K562 (cell line): ENCODE measurements at regions not wholly inside any gene's neighbourhood (a gene's known extent, or its start where the extent isn't known, plus 50 kb on each side); places are given as distances from the start of the nearest gene placed in this dataset.

ENCODE experiments used
- ATAC-seq: fragments of 200-7000 bp; cut with Tn5 transposase; 3 replicates; pipeline ENCODE4 v1.9.1; 2020; ENCODE audit warnings: moderate library complexity
- BruUV-seq: library from RNA; stranded (reverse); fragments of 400-500 nt; replicated peaks from 2 replicates; lab custom pipeline; 2021; lab: Mats Ljungman, UMichigan
- CTCF ChIA-PET: fragments of 300-600 bp; formaldehyde crosslinking; extraction: SDS; loops from one replicate; lab custom pipeline; 2021; ENCODE audit warnings: low intra/inter-chr PET ratio; lab: Yijun Ruan, JAX
- POLR2A ChIA-PET: fragments of 300-600, 350-650 bp; sonication (Branson Sonifier 250); formaldehyde crosslinking; extraction: SDS; loops from one replicate; lab custom pipeline; 2021; ENCODE audit warnings: antibody characterized with exemption, inconsistent platforms; lab: Yijun Ruan, JAX
- DNase-seq, 4 experiments: peaks; one replicate each; pipeline versions ENCODE4 v3.0.0 to v3.0.0-alpha.2; 2011 to 2018; ENCODE audit warnings: low spot score in 3 of 4, mixed read lengths in 3 of 4; ENCODE audit errors: extremely low read depth in 1 of 4
- FAIRE-seq: peaks from 2 replicates; lab custom pipeline; 2011; peaks lifted over from hg19 to GRCh38; lab: Jason Lieb, UNC
- H2AFZ ChIP-seq: 2 replicates; pipeline ENCODE4 v1.6.0; 2011; ENCODE audit warnings: low read depth, low read length, control low read depth, inconsistent platforms
- H3K27ac ChIP-seq: fragments of 200-600 bp; 3 replicates; pipeline ENCODE4 v1.8.0; 2011; ENCODE audit warnings: low read depth, mild to moderate bottlenecking, control low read depth, inconsistent platforms, low read length, moderate library complexity, mixed read lengths; ENCODE audit errors: extremely low read depth
- H3K27me3 ChIP-seq, 2 experiments: fragments of 300-600 bp in 1 of 2; 2 replicates in 1 of 2; 3 replicates in 1 of 2; pipeline versions ENCODE4 v1.6.0 to v1.8.0; 2011; ENCODE audit warnings: inconsistent platforms in 2 of 2, low read length in 2 of 2, mild to moderate bottlenecking in 1 of 2, mixed read lengths in 1 of 2, moderate library complexity in 1 of 2; ENCODE audit not compliant: control insufficient read depth in 2 of 2, insufficient read depth in 2 of 2
- H3K36me3 ChIP-seq: fragments of 300-600 bp; 3 replicates; pipeline ENCODE4 v1.8.0; 2011; ENCODE audit warnings: mild to moderate bottlenecking, low read length, inconsistent platforms; ENCODE audit not compliant: control insufficient read depth, insufficient read depth
- H3K4me1 ChIP-seq, 2 experiments: fragments of 200-600 bp in 1 of 2; replicated peaks in 1 of 2; 2 replicates in 1 of 2; 3 replicates in 1 of 2; pipeline versions ENCODE4 v1.5.1 to v1.8.0; 2011; ENCODE audit warnings: inconsistent platforms in 2 of 2, low read length in 2 of 2, mild to moderate bottlenecking in 1 of 2, mixed read lengths in 1 of 2, moderate library complexity in 1 of 2; ENCODE audit not compliant: control insufficient read depth in 2 of 2, insufficient read depth in 2 of 2
- H3K4me2 ChIP-seq: 2 replicates; pipeline ENCODE4 v1.6.1; 2011; ENCODE audit warnings: low read length, control low read depth, inconsistent platforms, mixed read lengths; ENCODE audit not compliant: insufficient read depth
- H3K4me3 ChIP-seq: fragments of 200-600 bp; sonication (generic), shearing (Covaris generic); 2 replicates; pipeline ENCODE4 v1.5.1; 2016; ENCODE audit warnings: control low read depth, inconsistent platforms
- H3K79me2 ChIP-seq: fragments of 200-600 bp; 3 replicates; pipeline ENCODE4 v1.8.0; 2011; ENCODE audit warnings: low read length, inconsistent platforms; ENCODE audit not compliant: control insufficient read depth, insufficient read depth
- H3K9ac ChIP-seq, 2 experiments: 2 replicates each; pipeline versions ENCODE4 v1.6.0 to v1.6.1; 2011; ENCODE audit warnings: low read depth in 2 of 2, low read length in 2 of 2, control low read depth in 1 of 2, inconsistent platforms in 1 of 2, mild to moderate bottlenecking in 1 of 2, mixed read lengths in 1 of 2; ENCODE audit not compliant: insufficient read depth in 1 of 2
- H3K9me1 ChIP-seq: one replicate; pipeline ENCODE4 v1.6.0; 2011; ENCODE audit warnings: inconsistent platforms, mild to moderate bottlenecking, low read length, moderate library complexity; ENCODE audit not compliant: control insufficient read depth, insufficient read depth
- H3K9me3 ChIP-seq: replicated peaks from 2 replicates; pipeline ENCODE4 v1.5.1; 2011; ENCODE audit warnings: low read depth, low read length, inconsistent platforms; ENCODE audit not compliant: control insufficient read depth, insufficient read depth
- H4K20me1 ChIP-seq: replicated peaks from 2 replicates; pipeline ENCODE4 v1.6.1; 2011; ENCODE audit warnings: low read length, inconsistent platforms, mixed read lengths; ENCODE audit not compliant: control insufficient read depth, insufficient read depth
- BCL6 ChIP-seq: fragments of 250-450 bp; sonication (Bioruptor Pico); IDR thresholded peaks from 2 replicates; pipeline ENCODE4 v1.4.0; 2020
- CREB5 ChIP-seq: fragments of 250-450 bp; sonication (Bioruptor Pico); IDR thresholded peaks from 2 replicates; pipeline ENCODE4 v1.5.0; 2020; ENCODE audit warnings: mild to moderate bottlenecking
- ELF1 ChIP-seq: fragments of 200-800 bp; sonication (Bioruptor generic); IDR thresholded peaks from 2 replicates; pipeline ENCODE4 v1.6.1; 2016; ENCODE audit warnings: missing genetic modification characterization, missing compliant biosample characterization
- FOXK1 ChIP-seq: sonication (generic); formaldehyde crosslinking; IDR thresholded peaks from 2 replicates; pipeline ENCODE4 v1.8.0; 2022; ENCODE audit warnings: missing genetic modification reagents, mild to moderate bottlenecking, borderline replicate concordance
- HDAC3 ChIP-seq: fragments of 450-650 bp; IDR thresholded peaks from 2 replicates; pipeline ENCODE4 v1.6.1; 2018; ENCODE audit warnings: borderline replicate concordance, mild to moderate bottlenecking, moderate library complexity; ENCODE audit not compliant: partially characterized antibody
- PHB ChIP-seq: fragments of 250-450 bp; sonication (Bioruptor Pico); IDR thresholded peaks from 2 replicates; pipeline ENCODE4 v1.5.0; 2021
- RB1 ChIP-seq: fragments of 450-650 bp; IDR thresholded peaks from 2 replicates; pipeline ENCODE4 v1.6.1; 2017; ENCODE audit warnings: low read depth, mild to moderate bottlenecking
- RHOXF2B ChIP-seq: fragments of 250-450 bp; sonication (Bioruptor Pico); conservative IDR thresholded peaks from 2 replicates; pipeline ENCODE4 v1.5.1; 2021
- SP2 ChIP-seq: IDR thresholded peaks from 2 replicates; pipeline ENCODE4 v1.6.1; 2011; ENCODE audit warnings: mild to moderate bottlenecking, low read depth, low read length, moderate library complexity; ENCODE audit not compliant: poor library complexity, severe bottlenecking; ENCODE audit errors: extremely low read depth
- ZBTB12 ChIP-seq: fragments of 250-450 bp; sonication (Bioruptor Pico); IDR thresholded peaks from 2 replicates; pipeline ENCODE4 v1.4.0; 2020
- ZNF408 ChIP-seq: fragments of 250-450 bp; sonication (Bioruptor Pico); IDR thresholded peaks from 2 replicates; pipeline ENCODE4 v1.4.0; 2020; ENCODE audit warnings: low read depth, mild to moderate bottlenecking, moderate library complexity
- ZNF696 ChIP-seq: fragments of 250-450 bp; sonication (Bioruptor Pico); conservative IDR thresholded peaks from 2 replicates; pipeline ENCODE4 v1.4.0; 2020; ENCODE audit warnings: mild to moderate bottlenecking, moderate library complexity
- WGBS: fragments of 100-300 bp; shearing (Covaris generic); methylation state at CpG from one replicate; pipeline ENCODE4 v1.1.6; 2016; ENCODE audit warnings: low coverage, mixed read lengths; ENCODE audit not compliant: insufficient coverage; ENCODE audit errors: missing lambda C conversion rate; 5-methylcytosine and 5-hydroxymethylcytosine counted together
- in situ Hi-C: fragments of 300-500 bp; cut with MboI; formaldehyde crosslinking; loops from 4 replicates; pipeline ENCODE4 v1.15.0; 2018; ENCODE audit warnings: inconsistent platforms, mixed read lengths
- intact Hi-C: fragments of 100-400 bp; cut with micrococcal nuclease; formaldehyde crosslinking; loops from 2 replicates; pipeline ENCODE4 v1.14.2; 2022

- no peak overlapping the region for H2AFZ ChIP-seq
- H3K4me2 ChIP-seq, result no peak overlapping the region
- H3K27me3 ChIP-seq, result no peaks in the 10 kb centered on the region; a peak in 1 of 5 replicates
- TF ChIP-seq RHOXF2B (CRISPR knock-in tag), result no peak
- no peak for TF ChIP-seq ZNF696 (CRISPR knock-in tag)
- TF ChIP-seq ZBTB12 (CRISPR knock-in tag), result no peak
- 0% methylated on average over 2 of the region's 2 CpGs for WGBS
- H3K27ac ChIP-seq, result no peak overlapping the region
- no TSS peak for BruUV-seq
- no peak overlapping the region for H3K9ac ChIP-seq
- in situ Hi-C loops (loop anchor here (5.0 kb wide), 1 partner anchor 1864 kb away; no protein-coding TSS in a partner anchor), intact Hi-C loops (no loop called here)
- ChIA-PET CTCF (no interaction called here), POLR2A (no interaction called here)
- no peaks in the 10 kb centered on the region for H3K9me3 ChIP-seq
- FAIRE-seq, result no peak
- no peaks in the 10 kb centered on the region for H3K9me1 ChIP-seq
- H3K4me3 ChIP-seq, result no peak overlapping the region
- DNase-seq, result no peak
- no peak for ATAC-seq
- H4K20me1 ChIP-seq, result no peaks in the 10 kb centered on the region
- no peaks in the 10 kb centered on the region for H3K79me2 ChIP-seq
- H3K36me3 ChIP-seq, result no peaks in the 10 kb centered on the region
- no peaks in the 10 kb centered on the region; a peak in 1 of 5 replicates for H3K4me1 ChIP-seq
Observed at GRCh38 chr2:95757988-95758387, 166.2 kb downstream of the TRIM43 start.

- no peak overlapping the region for H3K4me3 ChIP-seq
- H2AFZ ChIP-seq, result no peak overlapping the region
- WGBS, result 0% methylated on average over 4 of the region's 4 CpGs
- DNase-seq (no peak), ATAC-seq (no peak), FAIRE-seq (no peak)
- no peaks in the 10 kb centered on the region for H3K9me1 ChIP-seq
- in situ Hi-C loops (loop anchor here (5.0 kb wide), 1 partner anchor 1863 kb away; no protein-coding TSS in a partner anchor), intact Hi-C loops (no loop called here)
- ChIA-PET POLR2A (interaction anchor here (0.6 kb wide), 1 partner anchor 461 kb away, joined by 3 read pairs; no protein-coding TSS in a partner anchor), CTCF (no interaction called here)
- no peaks in the 10 kb centered on the region; a peak in 1 of 5 replicates for H3K27me3 ChIP-seq
- no TSS peak for BruUV-seq
- no peaks in the 10 kb centered on the region for H4K20me1 ChIP-seq
- no peaks in the 10 kb centered on the region for H3K9me3 ChIP-seq
- no peak overlapping the region for H3K9ac ChIP-seq
- no peaks in the 10 kb centered on the region for H3K79me2 ChIP-seq
- no peaks in the 10 kb centered on the region; a peak in 1 of 5 replicates for H3K4me1 ChIP-seq
- no peak overlapping the region for H3K4me2 ChIP-seq
- no peak overlapping the region for H3K27ac ChIP-seq
- no peaks in the 10 kb centered on the region for H3K36me3 ChIP-seq
- no peak for TF ChIP-seq ELF1 (tag)
- TF ChIP-seq RB1, result no peak
- no peak for TF ChIP-seq PHB
- no peak for TF ChIP-seq FOXK1
- no peak for TF ChIP-seq ZNF408 (CRISPR knock-in tag)
- no peak for TF ChIP-seq CREB5 (CRISPR knock-in tag)
- TF ChIP-seq SP2, result no peak
- no peak for TF ChIP-seq HDAC3
- TF ChIP-seq BCL6 (CRISPR knock-in tag), result no peak
Observed at GRCh38 chr2:95759481-95760246, 167.9 kb downstream of the TRIM43 start.
